Inflammatory macrophage (primary cell): ENCODE measurements at regions not wholly inside any gene's neighbourhood (a gene's known extent, or its start where the extent isn't known, plus 50 kb on each side); places are given as distances from the start of the nearest gene placed in this dataset.
"Not testable (repeated sequence)": the region's sequence is repeated elsewhere in the genome, so short reads cannot be mapped to it uniquely, and the experiment has no call there.

Source experiments
- DNase-seq, 2 donors: peaks; one replicate each; pipeline ENCODE4 v3.0.0-alpha.2; 2020 to 2022

- no peak for DNase-seq
Observed at GRCh38 chr4:66814277-66814676, 731.0 kb downstream of the CENPC start.

GRCh38 chr4:66805582-66805981 lies 739.7 kb downstream of the CENPC start:
- no peak for DNase-seq

GRCh38 chr4:66804979-66805378 lies 740.3 kb downstream of the CENPC start:
- no peak for DNase-seq

GRCh38 chr4:66797608-66798007 lies 747.7 kb downstream of the CENPC start:
- DNase-seq: no peak

- DNase-seq: no peak
Observed at GRCh38 chr4:66795724-66796123, 749.6 kb downstream of the CENPC start.

- DNase-seq: no peak
Observed at GRCh38 chr4:66794390-66795034, 750.8 kb downstream of the CENPC start.

- DNase-seq: no peak
Observed at GRCh38 chr4:66791686-66792085, 753.6 kb downstream of the CENPC start.

- DNase-seq: no peak
Observed at GRCh38 chr4:66785479-66785878, 759.8 kb downstream of the CENPC start.

GRCh38 chr4:66782751-66783150 lies 762.6 kb downstream of the CENPC start:
- DNase-seq: not testable (repeated sequence)

GRCh38 chr4:66777097-66777496 lies 768.2 kb downstream of the CENPC start:
- DNase-seq: no peak

GRCh38 chr4:66769441-66769840 lies 775.9 kb downstream of the CENPC start:
- DNase-seq: no peak

GRCh38 chr4:66767442-66767841 lies 777.9 kb downstream of the CENPC start:
- DNase-seq: no peak

- DNase-seq: no peak
Observed at GRCh38 chr4:66766557-66766956, 778.7 kb downstream of the CENPC start.

- DNase-seq: no peak
Observed at GRCh38 chr4:66750273-66750672, 795.0 kb downstream of the CENPC start.

GRCh38 chr4:66746918-66747317 lies 798.4 kb downstream of the CENPC start:
- not testable (repeated sequence) for DNase-seq

- no peak for DNase-seq
Observed at GRCh38 chr4:66741081-66741480, 804.2 kb downstream of the CENPC start.

GRCh38 chr4:66736606-66737005 lies 808.7 kb downstream of the CENPC start:
- no peak for DNase-seq

- DNase-seq: no peak
Observed at GRCh38 chr4:66728280-66728679, 817.0 kb downstream of the CENPC start.

- DNase-seq: not testable (repeated sequence)
Observed at GRCh38 chr4:66712301-66712921, 832.9 kb downstream of the CENPC start.

GRCh38 chr4:66704243-66704642 lies 841.1 kb downstream of the CENPC start:
- DNase-seq: no peak

- DNase-seq: no peak
Observed at GRCh38 chr4:66694739-66695138, 850.6 kb downstream of the CENPC start.

- no peak for DNase-seq
Observed at GRCh38 chr4:66693694-66694093, 851.6 kb downstream of the CENPC start.

GRCh38 chr4:66691101-66691500 lies 854.2 kb downstream of the CENPC start:
- DNase-seq: no peak

- no peak for DNase-seq
Observed at GRCh38 chr4:66688674-66689073, 856.6 kb downstream of the CENPC start.

- DNase-seq: no peak
Observed at GRCh38 chr4:66687459-66687858, 857.8 kb downstream of the CENPC start.
